ENCODE measurements at regions not wholly inside any gene's neighbourhood (a gene's known extent, or its start where the extent isn't known, plus 50 kb on each side); places are given as distances from the start of the nearest gene placed in this dataset.

GRCh38 chr7:12080006-12080405, 131.1 kb upstream of the TMEM106B start:
- TF ChIP-seq, protein P1, sequence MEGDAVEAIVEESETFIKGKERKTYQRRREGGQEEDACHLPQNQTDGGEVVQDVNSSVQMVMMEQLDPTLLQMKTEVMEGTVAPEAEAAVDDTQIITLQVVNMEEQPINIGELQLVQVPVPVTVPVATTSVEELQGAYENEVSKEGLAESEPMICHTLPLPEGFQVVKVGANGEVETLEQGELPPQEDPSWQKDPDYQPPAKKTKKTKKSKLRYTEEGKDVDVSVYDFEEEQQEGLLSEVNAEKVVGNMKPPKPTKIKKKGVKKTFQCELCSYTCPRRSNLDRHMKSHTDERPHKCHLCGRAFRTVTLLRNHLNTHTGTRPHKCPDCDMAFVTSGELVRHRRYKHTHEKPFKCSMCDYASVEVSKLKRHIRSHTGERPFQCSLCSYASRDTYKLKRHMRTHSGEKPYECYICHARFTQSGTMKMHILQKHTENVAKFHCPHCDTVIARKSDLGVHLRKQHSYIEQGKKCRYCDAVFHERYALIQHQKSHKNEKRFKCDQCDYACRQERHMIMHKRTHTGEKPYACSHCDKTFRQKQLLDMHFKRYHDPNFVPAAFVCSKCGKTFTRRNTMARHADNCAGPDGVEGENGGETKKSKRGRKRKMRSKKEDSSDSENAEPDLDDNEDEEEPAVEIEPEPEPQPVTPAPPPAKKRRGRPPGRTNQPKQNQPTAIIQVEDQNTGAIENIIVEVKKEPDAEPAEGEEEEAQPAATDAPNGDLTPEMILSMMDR (IDR thresholded peaks at IDR 0.05; ENCODE audit: borderline replicate concordance, extremely low read depth, low read length, poor library complexity, severe bottlenecking), result no peak
- no peaks in the 10 kb centered on the region for H3K36me3 ChIP-seq (ENCODE audit: insufficient read depth, low read length)
- no peak for DNase-seq
- no peak overlapping the region for H3K27ac ChIP-seq (ENCODE audit: low read length)
- H3K27me3 ChIP-seq (ENCODE audit: insufficient read depth, low read length, poor library complexity), result no peaks in the 10 kb centered on the region
- no peaks in the 10 kb centered on the region for H4K20me1 ChIP-seq (ENCODE audit: insufficient read depth, low read length)
- no peaks in the 10 kb centered on the region for H3K9me3 ChIP-seq (ENCODE audit: insufficient read depth, low read length, severe bottlenecking)
- H3K4me2 ChIP-seq (ENCODE audit: insufficient read depth, low read length), result no peak overlapping the region
- ATAC-seq (ENCODE audit: insufficient read depth, low read depth), result no peak
- no peak overlapping the region for H2AFZ ChIP-seq (ENCODE audit: low read depth, low read length)
- no peak overlapping the region for H3K4me3 ChIP-seq (ENCODE audit: low read depth in 1 of 2, low read length in 2 of 2)
- H3K4me1 ChIP-seq (ENCODE audit: insufficient read depth, low read length), result no peaks in the 10 kb centered on the region
- H3K9ac ChIP-seq (ENCODE audit: low read depth, low read length), result no peak overlapping the region
- no peaks in the 10 kb centered on the region for H3K79me2 ChIP-seq (ENCODE audit: insufficient read depth, low read length)

DNA sequence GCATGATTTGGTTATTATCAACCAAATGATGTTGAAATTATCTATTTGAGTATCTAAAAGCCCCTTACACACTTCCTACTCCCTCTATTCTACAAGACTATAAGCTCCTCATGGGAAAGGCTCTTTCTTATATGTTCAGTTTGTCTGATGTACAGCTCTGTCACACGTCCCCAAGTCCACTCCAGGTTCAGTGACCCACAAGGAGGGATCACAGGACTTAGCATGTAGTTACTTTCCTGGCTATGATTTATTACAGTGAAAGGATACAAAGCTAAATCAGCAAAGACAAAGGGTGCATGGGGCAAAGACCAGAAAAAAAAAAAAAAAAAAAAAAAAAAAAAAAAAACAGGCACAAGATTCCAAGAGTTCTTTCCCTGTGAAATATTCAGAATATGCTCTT, 125.6 kb upstream of the TMEM106B start:
- DNase-seq, result no peak
- Histone ChIP-seq H3K4me2 (ENCODE audit: insufficient read depth, low read length) (no peak overlapping the region), H3K9ac (ENCODE audit: low read depth, low read length) (no peak overlapping the region), H3K27me3 (ENCODE audit: insufficient read depth, low read length, poor library complexity) (no peaks in the 10 kb centered on the region), H2AFZ (ENCODE audit: low read depth, low read length) (no peak overlapping the region), H3K4me1 (ENCODE audit: insufficient read depth, low read length) (no peaks in the 10 kb centered on the region), H3K36me3 (ENCODE audit: insufficient read depth, low read length) (no peaks in the 10 kb centered on the region), H4K20me1 (ENCODE audit: insufficient read depth, low read length) (no peaks in the 10 kb centered on the region), H3K4me3 (ENCODE audit: low read depth in 1 of 2, low read length in 2 of 2) (no peak overlapping the region), H3K27ac (ENCODE audit: low read length) (no peak overlapping the region), H3K9me3 (ENCODE audit: insufficient read depth, low read length, severe bottlenecking) (no peaks in the 10 kb centered on the region), H3K79me2 (ENCODE audit: insufficient read depth, low read length) (no peaks in the 10 kb centered on the region)
- no peak for ATAC-seq (ENCODE audit: insufficient read depth, low read depth)
- TF ChIP-seq, protein P1 (IDR thresholded peaks at IDR 0.05; ENCODE audit: borderline replicate concordance, extremely low read depth, low read length, poor library complexity, severe bottlenecking), result no peak
- no peak for TF ChIP-seq EZH2 (IDR thresholded peaks at IDR 0.05; ENCODE audit: borderline replicate concordance, low read depth, low read length, severe bottlenecking)

GRCh38 chr7:12089951-12090756, 120.9 kb upstream of the TMEM106B start:
- no peak for TF ChIP-seq EZH2 (IDR thresholded peaks at IDR 0.05; ENCODE audit: borderline replicate concordance, low read depth, low read length, severe bottlenecking)
- TF ChIP-seq, protein P1 (IDR thresholded peaks at IDR 0.05; ENCODE audit: borderline replicate concordance, extremely low read depth, low read length, poor library complexity, severe bottlenecking), result no peak
- Histone ChIP-seq H3K9ac (ENCODE audit: low read depth, low read length) (no peak overlapping the region), H3K27ac (ENCODE audit: low read length) (no peak overlapping the region), H2AFZ (ENCODE audit: low read depth, low read length) (no peak overlapping the region), H3K4me3 (ENCODE audit: low read depth in 1 of 2, low read length in 2 of 2) (no peak overlapping the region), H3K36me3 (ENCODE audit: insufficient read depth, low read length) (no peaks in the 10 kb centered on the region), H3K4me2 (ENCODE audit: insufficient read depth, low read length) (no peak overlapping the region), H3K27me3 (ENCODE audit: insufficient read depth, low read length, poor library complexity) (no peaks in the 10 kb centered on the region), H3K79me2 (ENCODE audit: insufficient read depth, low read length) (no peaks in the 10 kb centered on the region), H3K9me3 (ENCODE audit: insufficient read depth, low read length, severe bottlenecking) (no peaks in the 10 kb centered on the region), H3K4me1 (ENCODE audit: insufficient read depth, low read length) (no peaks in the 10 kb centered on the region), H4K20me1 (ENCODE audit: insufficient read depth, low read length) (no peaks in the 10 kb centered on the region)
- ATAC-seq (ENCODE audit: insufficient read depth, low read depth), result no peak
- no peak for DNase-seq
